H9 (cell line): ENCODE measurements at regions not wholly inside any gene's neighbourhood (a gene's known extent, or its start where the extent isn't known, plus 50 kb on each side); places are given as distances from the start of the nearest gene placed in this dataset.

ENCODE experiments used
- DNase-seq: peaks from one replicate; pipeline ENCODE4 v3.0.0-alpha.2; 2017
- H2AFZ ChIP-seq: one replicate; pipeline ENCODE4 v1.6.1; 2013; ENCODE audit warnings: mild to moderate bottlenecking, low read length, control low read depth, moderate library complexity
- H2AK5ac ChIP-seq: 2 replicates; pipeline ENCODE4 v1.6.1; 2013; ENCODE audit warnings: low read length, control low read depth, mixed read lengths; ENCODE audit not compliant: insufficient read length
- H2BK120ac ChIP-seq: one replicate; pipeline ENCODE4 v1.6.1; 2013; ENCODE audit warnings: low read depth, mild to moderate bottlenecking, low read length, control low read depth, inconsistent platforms; ENCODE audit not compliant: poor library complexity, severe bottlenecking
- H2BK12ac ChIP-seq: 2 replicates; pipeline ENCODE4 v1.6.1; 2013; ENCODE audit warnings: low read length, control low read depth, mixed read lengths, low read depth; ENCODE audit not compliant: insufficient read length
- H2BK15ac ChIP-seq: 2 replicates; pipeline ENCODE4 v1.6.1; 2013; ENCODE audit warnings: low read depth, low read length, control low read depth
- H2BK20ac ChIP-seq: one replicate; pipeline ENCODE4 v1.6.1; 2013; ENCODE audit warnings: low read depth, mild to moderate bottlenecking, low read length, control low read depth, inconsistent platforms; ENCODE audit not compliant: poor library complexity, severe bottlenecking
- H2BK5ac ChIP-seq: 2 replicates; pipeline ENCODE4 v1.6.1; 2013; ENCODE audit warnings: low read length, control low read depth, mixed read lengths; ENCODE audit not compliant: insufficient read length
- H3K14ac ChIP-seq: 2 replicates; pipeline ENCODE4 v1.6.1; 2013; ENCODE audit warnings: low read length, control low read depth; ENCODE audit not compliant: insufficient read depth
- H3K18ac ChIP-seq: 2 replicates; pipeline ENCODE4 v1.6.1; 2013; ENCODE audit warnings: low read depth, mild to moderate bottlenecking, mixed read lengths, low read length, control low read depth; ENCODE audit not compliant: insufficient read length
- H3K23ac ChIP-seq: 2 replicates; pipeline ENCODE4 v1.6.1; 2013; ENCODE audit warnings: low read length, control low read depth, mixed read lengths, low read depth; ENCODE audit not compliant: insufficient read length
- H3K23me2 ChIP-seq: 2 replicates; pipeline ENCODE4 v1.6.1; 2013; ENCODE audit warnings: low read depth, mild to moderate bottlenecking, mixed read lengths, low read length, control low read depth; ENCODE audit not compliant: insufficient read length, poor library complexity, severe bottlenecking
- H3K27ac ChIP-seq: 2 replicates; pipeline ENCODE4 v1.5.1; 2013; ENCODE audit warnings: low read length, control low read depth, mixed read lengths, low read depth; ENCODE audit not compliant: insufficient read length
- H3K27me3 ChIP-seq: 2 replicates; pipeline ENCODE4 v1.6.1; 2013; ENCODE audit warnings: low read length, control low read depth, inconsistent platforms; ENCODE audit not compliant: insufficient read depth
- H3K4ac ChIP-seq: 2 replicates; pipeline ENCODE4 v1.6.1; 2013; ENCODE audit warnings: low read depth, mild to moderate bottlenecking, control low read depth, inconsistent platforms, low read length, moderate library complexity
- H3K4me1 ChIP-seq: 2 replicates; pipeline ENCODE4 v1.6.1; 2013; ENCODE audit warnings: low read length, control low read depth, inconsistent platforms; ENCODE audit not compliant: insufficient read depth
- H3K4me2 ChIP-seq: 2 replicates; pipeline ENCODE4 v1.6.1; 2013; ENCODE audit warnings: low read length, control low read depth, mixed read lengths; ENCODE audit not compliant: insufficient read length, insufficient read depth
- H3K56ac ChIP-seq: 2 replicates; pipeline ENCODE4 v1.6.1; 2013; ENCODE audit warnings: low read depth, mild to moderate bottlenecking, mixed read lengths, low read length, control low read depth; ENCODE audit not compliant: insufficient read length
- H3K79me1 ChIP-seq: 2 replicates; pipeline ENCODE4 v1.6.1; 2013; ENCODE audit warnings: low read depth, mild to moderate bottlenecking, moderate library complexity, low read length, control low read depth, inconsistent platforms; ENCODE audit not compliant: insufficient read depth, poor library complexity, severe bottlenecking
- H3K79me2 ChIP-seq: 2 replicates; pipeline ENCODE4 v1.6.1; 2013; ENCODE audit warnings: low read length, control low read depth, inconsistent platforms; ENCODE audit not compliant: insufficient read depth
- H3K9ac ChIP-seq: 2 replicates; pipeline ENCODE4 v1.6.1; 2013; ENCODE audit warnings: low read length, control low read depth, mixed read lengths; ENCODE audit not compliant: insufficient read length; ENCODE audit errors: extremely low read depth
- H3K9me3 ChIP-seq: one replicate; pipeline ENCODE4 v1.6.1; 2013; ENCODE audit warnings: low read depth, low read length, inconsistent platforms; ENCODE audit not compliant: control insufficient read depth
- H3T11ph ChIP-seq: one replicate; pipeline ENCODE4 v1.6.1; 2013; ENCODE audit warnings: mild to moderate bottlenecking, low read length, control low read depth, inconsistent platforms
- H4K20me1 ChIP-seq: one replicate; pipeline ENCODE4 v1.6.1; 2013; ENCODE audit not compliant: control insufficient read depth, insufficient read length, insufficient read depth
- H4K5ac ChIP-seq: 2 replicates; pipeline ENCODE4 v1.6.1; 2013; ENCODE audit warnings: low read depth, mild to moderate bottlenecking, mixed read lengths, low read length, control low read depth; ENCODE audit not compliant: insufficient read length
- H4K8ac ChIP-seq: replicated peaks from 2 replicates; pipeline ENCODE4 v1.6.1; 2013; ENCODE audit warnings: low read length, control low read depth, mixed read lengths, low read depth; ENCODE audit not compliant: insufficient read length
- H4K91ac ChIP-seq: 2 replicates; pipeline ENCODE4 v1.6.1; 2013; ENCODE audit warnings: low read depth, mild to moderate bottlenecking, moderate library complexity, mixed read lengths, low read length, control low read depth; ENCODE audit not compliant: insufficient read length
- H3K27ac Mint-ChIP-seq, 3 experiments: 2 replicates in 2 of 3; 3 replicates in 1 of 3; pipeline ENCODE4 v1.8.0; 2020 to 2021; ENCODE audit warnings: mixed read lengths in 3 of 3, mild to moderate bottlenecking in 1 of 3, moderate library complexity in 1 of 3
- H3K27me3 Mint-ChIP-seq: 2 replicates; pipeline ENCODE4 v1.8.0; 2021; ENCODE audit warnings: low read depth, mild to moderate bottlenecking, moderate library complexity, mixed read lengths
- H3K36me3 Mint-ChIP-seq, 3 experiments: 2 replicates in 2 of 3; 3 replicates in 1 of 3; pipeline ENCODE4 v1.8.0; 2020 to 2021; ENCODE audit warnings: low read depth in 3 of 3, mixed read lengths in 3 of 3; ENCODE audit not compliant: insufficient read depth in 1 of 3
- H3K4me1 Mint-ChIP-seq, 2 experiments: 2 replicates each; pipeline ENCODE4 v1.8.0; 2020; ENCODE audit warnings: mixed read lengths in 2 of 2
- H3K4me3 Mint-ChIP-seq, 2 experiments: 2 replicates in 1 of 2; 3 replicates in 1 of 2; pipeline ENCODE4 v1.8.0; 2020 to 2021; ENCODE audit warnings: mild to moderate bottlenecking in 2 of 2, mixed read lengths in 2 of 2, moderate library complexity in 1 of 2
- H3K9me3 Mint-ChIP-seq, 2 experiments: 2 replicates in 1 of 2; 3 replicates in 1 of 2; pipeline ENCODE4 v1.8.0; 2020; ENCODE audit warnings: mild to moderate bottlenecking in 2 of 2, mixed read lengths in 2 of 2, moderate library complexity in 1 of 2
- WGBS: extraction: QIAGEN DNeasy Blood & Tissue Kit; methylation state at CpG from one replicate; pipeline ENCODE4 v1.1.7; 2013; ENCODE audit warnings: missing lambda C conversion rate, low lambda C conversion rate, mixed read lengths; ENCODE audit not compliant: insufficient read length; ENCODE audit errors: extremely low coverage; 5-methylcytosine and 5-hydroxymethylcytosine counted together
- TF ChIP-seq, protein P1 (sequence below): fragments of 200-600 bp; sonication (generic); conservative IDR thresholded peaks from 3 replicates; pipeline ENCODE4 v1.8.0; 2021; ENCODE audit warnings: antibody characterized with exemption, mild to moderate bottlenecking

DNA sequence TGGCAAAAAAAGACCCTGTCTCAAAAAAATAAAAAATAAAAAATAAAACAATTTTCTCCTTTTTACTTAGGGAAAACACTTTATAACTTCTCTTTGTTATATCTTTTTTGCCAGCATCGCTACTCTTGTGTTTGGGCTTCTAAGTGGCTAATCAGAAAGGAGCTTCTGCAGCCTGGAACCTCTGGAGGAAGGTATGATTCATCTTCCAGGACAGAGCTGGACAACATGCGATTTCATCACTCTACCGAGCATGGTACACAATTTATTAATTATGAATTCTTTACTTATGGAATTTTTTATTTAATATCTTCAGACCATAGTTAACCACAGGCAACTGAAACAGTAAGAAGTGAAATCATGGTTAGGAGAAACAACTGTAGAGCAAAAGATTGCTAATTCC is 1254.3 kb upstream of the AGA start:
- Histone ChIP-seq H4K91ac (no peak overlapping the region), H3K27ac (no peak overlapping the region), H3K56ac (no peak overlapping the region), H3K18ac (no peak overlapping the region), H2BK5ac (no peak overlapping the region), H2AFZ (no peak overlapping the region), H2BK120ac (no peak overlapping the region), H3K4me2 (no peak overlapping the region), H4K20me1 (no peaks in the 10 kb centered on the region), H3K14ac (no peak overlapping the region), H2BK15ac (no peak overlapping the region), H3K23ac (no peak overlapping the region), H3K4me1 (no peaks in the 10 kb centered on the region), H3K79me1 (no peaks in the 10 kb centered on the region), H3K4ac (no peak overlapping the region), H4K8ac (no peak overlapping the region), H3K23me2 (no peaks in the 10 kb centered on the region), H3K9me3 (no peaks in the 10 kb centered on the region), H2BK20ac (no peak overlapping the region), H2BK12ac (no peak overlapping the region), H3T11ph (no peak overlapping the region), H4K5ac (no peak overlapping the region), H3K9ac (no peak overlapping the region), H3K27me3 (no peaks in the 10 kb centered on the region), H3K79me2 (no peaks in the 10 kb centered on the region), H2AK5ac (no peak overlapping the region)
- Mint-ChIP-seq H3K27ac (no peak overlapping the region), H3K27me3 (no peaks in the 10 kb centered on the region), H3K4me3 (no peak overlapping the region), H3K36me3 (no peaks in the 10 kb centered on the region), H3K9me3 (no peaks in the 10 kb centered on the region), H3K4me1 (no peaks in the 10 kb centered on the region)
- WGBS = no CpG with 5 or more reads among the region's 3 CpGs
- TF ChIP-seq, protein P1, sequence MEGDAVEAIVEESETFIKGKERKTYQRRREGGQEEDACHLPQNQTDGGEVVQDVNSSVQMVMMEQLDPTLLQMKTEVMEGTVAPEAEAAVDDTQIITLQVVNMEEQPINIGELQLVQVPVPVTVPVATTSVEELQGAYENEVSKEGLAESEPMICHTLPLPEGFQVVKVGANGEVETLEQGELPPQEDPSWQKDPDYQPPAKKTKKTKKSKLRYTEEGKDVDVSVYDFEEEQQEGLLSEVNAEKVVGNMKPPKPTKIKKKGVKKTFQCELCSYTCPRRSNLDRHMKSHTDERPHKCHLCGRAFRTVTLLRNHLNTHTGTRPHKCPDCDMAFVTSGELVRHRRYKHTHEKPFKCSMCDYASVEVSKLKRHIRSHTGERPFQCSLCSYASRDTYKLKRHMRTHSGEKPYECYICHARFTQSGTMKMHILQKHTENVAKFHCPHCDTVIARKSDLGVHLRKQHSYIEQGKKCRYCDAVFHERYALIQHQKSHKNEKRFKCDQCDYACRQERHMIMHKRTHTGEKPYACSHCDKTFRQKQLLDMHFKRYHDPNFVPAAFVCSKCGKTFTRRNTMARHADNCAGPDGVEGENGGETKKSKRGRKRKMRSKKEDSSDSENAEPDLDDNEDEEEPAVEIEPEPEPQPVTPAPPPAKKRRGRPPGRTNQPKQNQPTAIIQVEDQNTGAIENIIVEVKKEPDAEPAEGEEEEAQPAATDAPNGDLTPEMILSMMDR = no peak
- DNase-seq = no peak
